Fibroblast of lung (primary cell): ENCODE measurements at regions not wholly inside any gene's neighbourhood (a gene's known extent, or its start where the extent isn't known, plus 50 kb on each side); places are given as distances from the start of the nearest gene placed in this dataset.

Experiments
- DNase-seq, 2 donors: peaks; one replicate each; pipeline versions ENCODE4 v3.0.0 to v3.0.0-alpha.2; 2010; ENCODE audit warnings: low read depth in 2 of 2
- H2AFZ ChIP-seq: 2 replicates; pipeline ENCODE4 v1.5.1; 2012; ENCODE audit warnings: low read length, control low read depth, inconsistent platforms
- H3K27ac ChIP-seq: 2 replicates; pipeline ENCODE4 v1.5.1; 2011; ENCODE audit warnings: low read length, control low read depth; ENCODE audit not compliant: insufficient read depth
- H3K27me3 ChIP-seq: 2 replicates; pipeline ENCODE4 v1.5.1; 2011; ENCODE audit warnings: mild to moderate bottlenecking, low read length; ENCODE audit not compliant: control insufficient read depth, insufficient read depth
- H3K36me3 ChIP-seq: 2 replicates; pipeline ENCODE4 v1.5.1; 2011; ENCODE audit warnings: low read length; ENCODE audit not compliant: control insufficient read depth, insufficient read depth
- H3K4me1 ChIP-seq: 2 replicates; pipeline ENCODE4 v1.5.1; 2011; ENCODE audit warnings: low read length; ENCODE audit not compliant: control insufficient read depth, insufficient read depth; ENCODE audit errors: extremely low read depth
- H3K4me2 ChIP-seq: 2 replicates; pipeline ENCODE4 v1.5.1; 2011; ENCODE audit warnings: low read length, control low read depth; ENCODE audit not compliant: insufficient read depth; ENCODE audit errors: extremely low read depth
- H3K4me3 ChIP-seq, 4 experiments: fragments of 200-600 bp in 1 of 4; sonication (generic) in 1 of 4; replicated peaks in 1 of 4; 2 replicates each; pipeline ENCODE4 v1.5.1; 2011 to 2016; ENCODE audit warnings: low read length in 4 of 4, low read depth in 3 of 4, mild to moderate bottlenecking in 3 of 4, control low read depth in 2 of 4, inconsistent platforms in 1 of 4, mixed read lengths in 1 of 4; ENCODE audit not compliant: insufficient read depth in 1 of 4; ENCODE audit errors: control extremely low read depth in 1 of 4
- H3K79me2 ChIP-seq: 2 replicates; pipeline ENCODE4 v1.5.1; 2012; ENCODE audit warnings: mild to moderate bottlenecking, low read length, inconsistent platforms; ENCODE audit not compliant: control insufficient read depth, insufficient read depth
- H3K9ac ChIP-seq: 2 replicates; pipeline ENCODE4 v1.5.1; 2011; ENCODE audit warnings: mild to moderate bottlenecking, low read length, control low read depth; ENCODE audit not compliant: insufficient read depth
- H3K9me3 ChIP-seq: 2 replicates; pipeline ENCODE4 v1.5.1; 2012; ENCODE audit warnings: low read depth, low read length; ENCODE audit not compliant: control insufficient read depth, insufficient read depth
- H4K20me1 ChIP-seq: 2 replicates; pipeline ENCODE4 v1.5.1; 2011; ENCODE audit warnings: low read length; ENCODE audit not compliant: control insufficient read depth, insufficient read depth; ENCODE audit errors: extremely low read depth
- EZH2 ChIP-seq: IDR thresholded peaks from 2 replicates; pipeline ENCODE4 v1.5.1; 2012; ENCODE audit warnings: low read length, control low read depth, mild to moderate bottlenecking; ENCODE audit errors: missing control alignments
- TF ChIP-seq, protein P1 (sequence below), 2 donors: IDR thresholded peaks in 1 of 2; conservative IDR thresholded peaks in 1 of 2; 1 replicate in 1 of 2; 2 replicates in 1 of 2; pipeline ENCODE4 v1.5.1; 2011 to 2012; ENCODE audit warnings: low read length in 2 of 2, control low read depth in 1 of 2, inconsistent platforms in 1 of 2, low read depth in 1 of 2, mild to moderate bottlenecking in 1 of 2

DNA sequence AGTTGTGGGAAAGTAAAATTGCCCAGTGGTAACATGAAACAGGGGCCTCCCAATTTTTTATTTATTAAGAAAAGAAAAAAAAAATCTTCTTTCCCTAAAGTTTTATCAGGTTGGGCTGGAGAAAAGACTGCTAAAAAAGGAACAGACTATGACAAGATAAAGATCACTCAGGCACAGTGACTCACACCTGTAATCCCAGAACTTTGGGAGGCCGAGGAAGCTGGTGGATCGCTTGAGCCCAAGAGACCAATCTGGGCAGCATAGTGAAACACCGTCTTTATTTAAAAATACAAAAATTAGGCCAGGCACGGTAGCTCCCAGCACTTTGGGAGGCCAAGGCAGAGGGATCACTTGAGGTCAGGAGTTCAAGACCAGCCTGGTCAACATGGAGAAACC, 312.5 kb downstream of the CETN3 start:
- H3K79me2 ChIP-seq: no peaks in the 10 kb centered on the region
- H3K36me3 ChIP-seq: no peaks in the 10 kb centered on the region
- H4K20me1 ChIP-seq: no peaks in the 10 kb centered on the region
- H3K4me3 ChIP-seq: no peak overlapping the region
- TF ChIP-seq, protein P1, sequence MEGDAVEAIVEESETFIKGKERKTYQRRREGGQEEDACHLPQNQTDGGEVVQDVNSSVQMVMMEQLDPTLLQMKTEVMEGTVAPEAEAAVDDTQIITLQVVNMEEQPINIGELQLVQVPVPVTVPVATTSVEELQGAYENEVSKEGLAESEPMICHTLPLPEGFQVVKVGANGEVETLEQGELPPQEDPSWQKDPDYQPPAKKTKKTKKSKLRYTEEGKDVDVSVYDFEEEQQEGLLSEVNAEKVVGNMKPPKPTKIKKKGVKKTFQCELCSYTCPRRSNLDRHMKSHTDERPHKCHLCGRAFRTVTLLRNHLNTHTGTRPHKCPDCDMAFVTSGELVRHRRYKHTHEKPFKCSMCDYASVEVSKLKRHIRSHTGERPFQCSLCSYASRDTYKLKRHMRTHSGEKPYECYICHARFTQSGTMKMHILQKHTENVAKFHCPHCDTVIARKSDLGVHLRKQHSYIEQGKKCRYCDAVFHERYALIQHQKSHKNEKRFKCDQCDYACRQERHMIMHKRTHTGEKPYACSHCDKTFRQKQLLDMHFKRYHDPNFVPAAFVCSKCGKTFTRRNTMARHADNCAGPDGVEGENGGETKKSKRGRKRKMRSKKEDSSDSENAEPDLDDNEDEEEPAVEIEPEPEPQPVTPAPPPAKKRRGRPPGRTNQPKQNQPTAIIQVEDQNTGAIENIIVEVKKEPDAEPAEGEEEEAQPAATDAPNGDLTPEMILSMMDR (conservative IDR thresholded peaks at IDR 0.05 in 1 of 2, IDR thresholded peaks at IDR 0.05 in 1 of 2; ENCODE audit: low read depth in 1 of 2, low read length in 2 of 2): no peak
- no peak for TF ChIP-seq EZH2
- H3K9me3 ChIP-seq: no peaks in the 10 kb centered on the region
- no peak overlapping the region for H3K9ac ChIP-seq
- DNase-seq: no peak
- H3K4me2 ChIP-seq: no peak overlapping the region
- H3K4me1 ChIP-seq: no peaks in the 10 kb centered on the region
- no peak overlapping the region for H2AFZ ChIP-seq
- no peak overlapping the region for H3K27ac ChIP-seq
- no peaks in the 10 kb centered on the region for H3K27me3 ChIP-seq

DNA sequence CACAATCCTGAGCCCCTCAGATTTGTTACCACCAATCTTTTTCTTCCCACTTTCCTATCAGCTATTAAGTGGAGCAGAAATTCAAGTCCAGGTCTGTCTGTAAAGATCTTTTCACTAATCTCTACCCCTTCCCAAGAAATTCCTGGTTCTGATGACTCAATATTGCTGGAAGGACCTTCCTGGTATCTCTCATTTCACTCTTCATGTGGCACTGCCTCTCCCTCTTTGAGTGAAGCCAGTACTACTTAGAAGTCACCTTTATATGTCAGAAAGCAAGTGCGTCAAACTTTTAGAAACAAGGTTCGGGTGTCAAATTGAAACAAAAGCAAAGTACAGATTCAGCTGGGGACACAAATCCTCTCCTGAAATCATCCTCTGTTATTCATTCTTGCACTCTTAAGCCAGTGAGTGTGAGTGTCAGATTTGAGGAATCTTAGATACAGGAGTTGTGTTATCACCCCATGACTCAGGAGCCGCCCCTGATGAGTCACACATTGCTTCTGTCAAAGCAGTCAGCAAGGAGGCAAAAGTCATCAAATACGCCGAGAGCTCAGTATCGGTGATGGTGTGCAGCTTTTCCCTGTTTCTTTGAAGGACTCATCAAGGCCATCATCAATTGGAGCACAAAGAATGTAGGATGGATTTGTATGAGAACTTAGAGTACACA, 313.0 kb downstream of the CETN3 start:
- TF ChIP-seq, protein P1 (conservative IDR thresholded peaks at IDR 0.05 in 1 of 2, IDR thresholded peaks at IDR 0.05 in 1 of 2; ENCODE audit: low read depth in 1 of 2, low read length in 2 of 2): no peak
- no peak for TF ChIP-seq EZH2
- Histone ChIP-seq H3K4me3 (no peak overlapping the region), H3K9me3 (no peaks in the 10 kb centered on the region), H3K9ac (no peak overlapping the region), H3K4me1 (no peaks in the 10 kb centered on the region), H3K27me3 (no peaks in the 10 kb centered on the region), H4K20me1 (no peaks in the 10 kb centered on the region), H3K27ac (no peak overlapping the region), H2AFZ (no peak overlapping the region), H3K4me2 (no peak overlapping the region), H3K36me3 (no peaks in the 10 kb centered on the region), H3K79me2 (no peaks in the 10 kb centered on the region)
- peak; percentile 59 to 95 for DNase-seq

DNA sequence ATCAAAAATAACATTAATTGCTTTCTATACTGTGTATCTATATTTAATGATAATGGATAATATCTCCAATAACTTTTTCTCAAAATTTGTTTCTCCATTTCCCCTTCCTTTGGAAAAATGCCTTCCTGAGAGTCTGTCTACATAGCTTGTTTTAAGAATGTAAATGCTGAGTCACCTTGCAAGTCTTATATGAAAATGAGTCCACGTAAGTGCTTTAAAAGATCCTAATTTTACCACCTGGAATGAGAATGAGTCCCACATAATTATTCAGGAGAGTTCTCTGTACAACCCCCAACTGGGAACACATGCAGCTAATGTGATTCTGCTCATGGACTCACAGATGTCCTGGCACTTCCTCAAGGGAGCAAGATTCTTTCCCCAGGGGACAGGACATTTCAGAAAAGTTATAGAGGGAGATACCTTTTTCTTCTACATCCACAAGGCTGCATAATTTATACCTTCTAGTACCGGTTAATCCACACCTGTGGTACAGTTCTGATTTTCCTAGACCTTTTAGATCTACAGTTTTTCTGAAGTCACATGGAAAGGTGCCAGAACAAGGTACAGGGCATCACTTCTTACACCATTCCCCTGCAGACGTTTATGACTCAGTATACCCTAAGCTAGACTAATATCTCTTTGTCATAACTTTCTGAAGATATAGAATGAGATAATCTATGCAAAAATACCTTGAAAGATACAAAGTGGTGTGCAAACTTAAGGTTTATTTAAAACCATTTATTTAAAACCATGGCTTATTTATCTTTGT, 314.1 kb downstream of the CETN3 start:
- peak in 1 of 2 donors; percentile 37 for DNase-seq
- Histone ChIP-seq H3K27me3 (no peaks in the 10 kb centered on the region), H4K20me1 (no peaks in the 10 kb centered on the region), H3K27ac (no peak overlapping the region), H3K4me1 (no peaks in the 10 kb centered on the region), H3K4me3 (no peak overlapping the region), H3K36me3 (no peaks in the 10 kb centered on the region), H3K4me2 (no peak overlapping the region), H2AFZ (no peak overlapping the region), H3K9ac (no peak overlapping the region), H3K79me2 (no peaks in the 10 kb centered on the region), H3K9me3 (no peaks in the 10 kb centered on the region)
- TF ChIP-seq, protein P1 (conservative IDR thresholded peaks at IDR 0.05 in 1 of 2, IDR thresholded peaks at IDR 0.05 in 1 of 2; ENCODE audit: low read depth in 1 of 2, low read length in 2 of 2): no peak
- no peak for TF ChIP-seq EZH2
